Stimulated activated CD4-positive, alpha-beta T cell treated with anti-CD3 and anti-CD28 coated beads, Interleukin-12 subunit alpha, Interleukin-12 subunit beta, amount 100 ng/mL, for 48 hours (primary cell): ENCODE measurements at regions not wholly inside any gene's neighbourhood (a gene's known extent, or its start where the extent isn't known, plus 50 kb on each side); places are given as distances from the start of the nearest gene placed in this dataset.

Experiments
- DNase-seq, 3 donors: peaks; one replicate each; pipeline ENCODE4 v3.0.0-alpha.2; 2020; ENCODE audit warnings: low read depth in 2 of 3, low spot score in 1 of 3

- no peak for DNase-seq
Measured at GRCh38 chr1:55276671-55277376, 61.7 kb upstream of the USP24 start.

DNA sequence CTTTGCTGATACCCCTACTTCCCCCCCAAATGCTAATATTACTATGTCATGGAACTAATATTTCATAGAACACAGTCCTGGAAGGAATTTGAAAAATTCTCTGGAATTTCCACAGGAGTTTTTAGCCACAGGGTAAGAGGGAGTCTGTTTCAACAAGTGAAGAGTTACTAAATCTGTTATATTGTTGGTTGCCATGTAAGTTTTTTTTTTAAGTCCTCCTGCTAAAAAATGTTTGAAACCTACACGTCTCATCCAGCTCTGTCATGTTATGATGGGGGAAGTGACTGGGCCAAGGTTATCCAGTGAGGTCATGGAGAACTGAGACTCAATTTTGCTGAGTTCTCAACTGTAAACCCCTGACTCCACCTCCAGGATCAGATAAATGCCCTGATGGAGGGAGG lies 60.8 kb upstream of the USP24 start:
- no peak for DNase-seq

DNA sequence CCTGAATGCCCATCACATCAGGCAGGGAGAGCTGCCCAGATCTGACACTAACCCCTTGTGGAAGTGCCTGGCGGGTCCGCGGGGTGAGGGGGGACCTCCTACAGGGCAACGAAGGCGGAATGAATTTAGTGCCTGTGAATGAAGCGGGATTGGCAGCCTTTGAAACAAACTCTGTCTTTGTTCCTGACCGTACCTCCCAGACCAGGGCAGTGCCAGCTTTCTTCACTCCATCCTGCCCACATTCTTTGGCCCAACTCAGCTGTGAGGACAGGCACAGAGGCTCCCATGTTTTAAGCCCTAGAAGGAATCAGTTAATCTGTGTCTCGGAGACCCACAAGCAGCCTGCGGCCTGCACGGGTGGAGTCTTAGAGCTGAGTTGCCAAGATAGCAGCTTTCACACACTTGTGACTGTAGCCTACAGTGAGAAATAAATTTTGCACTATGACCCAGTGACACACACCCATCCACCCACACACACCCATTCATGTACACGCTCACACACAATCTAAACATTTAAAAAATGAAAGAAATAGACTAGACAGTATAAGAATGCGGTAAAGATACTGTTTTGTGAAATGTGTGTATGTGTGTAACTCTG lies 60.1 kb upstream of the USP24 start:
- DNase-seq: no peak

DNA sequence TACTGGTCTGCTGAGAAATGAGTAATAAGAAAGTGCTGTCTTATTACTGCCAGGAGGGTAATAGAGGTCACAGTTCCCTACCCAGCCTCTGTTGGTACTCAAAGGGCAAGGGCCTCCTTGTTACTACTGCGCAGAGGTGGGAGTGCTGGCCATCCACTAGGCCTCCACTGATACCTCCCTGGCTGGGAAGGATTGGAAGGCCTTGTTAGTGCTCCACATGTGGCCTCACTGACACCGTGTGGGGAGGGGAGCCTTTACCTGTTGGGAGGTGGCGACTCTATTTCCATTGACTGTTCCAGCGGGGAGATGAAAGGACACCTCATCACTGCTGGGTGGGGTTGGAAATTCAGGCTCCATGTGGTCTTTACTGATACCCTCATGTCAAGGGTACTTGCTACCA lies 57.8 kb upstream of the USP24 start:
- DNase-seq: no peak
